ENCODE measurements at regions not wholly inside any gene's neighbourhood (a gene's known extent, or its start where the extent isn't known, plus 50 kb on each side); places are given as distances from the start of the nearest gene placed in this dataset.

DNA sequence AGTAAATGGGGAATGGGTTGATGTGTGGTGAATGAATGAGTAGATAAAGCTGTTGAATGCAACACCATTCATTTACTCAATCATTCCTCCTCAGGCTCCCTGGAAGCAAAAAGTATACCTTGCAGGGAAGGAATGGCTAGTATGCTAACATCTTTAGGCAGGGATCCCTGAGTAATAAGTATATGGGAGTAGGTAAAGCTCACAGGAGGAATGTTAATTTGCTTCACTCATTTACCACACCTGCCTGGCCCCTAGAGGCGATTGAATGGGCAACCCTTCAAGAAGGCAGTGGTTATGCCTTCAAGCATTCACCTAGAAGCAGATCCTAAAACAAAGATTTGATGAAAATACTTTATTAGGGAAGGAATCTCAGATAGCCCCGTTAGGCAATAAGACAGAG lies 208.7 kb upstream of the GADL1 start:
- TF ChIP-seq, protein P1, sequence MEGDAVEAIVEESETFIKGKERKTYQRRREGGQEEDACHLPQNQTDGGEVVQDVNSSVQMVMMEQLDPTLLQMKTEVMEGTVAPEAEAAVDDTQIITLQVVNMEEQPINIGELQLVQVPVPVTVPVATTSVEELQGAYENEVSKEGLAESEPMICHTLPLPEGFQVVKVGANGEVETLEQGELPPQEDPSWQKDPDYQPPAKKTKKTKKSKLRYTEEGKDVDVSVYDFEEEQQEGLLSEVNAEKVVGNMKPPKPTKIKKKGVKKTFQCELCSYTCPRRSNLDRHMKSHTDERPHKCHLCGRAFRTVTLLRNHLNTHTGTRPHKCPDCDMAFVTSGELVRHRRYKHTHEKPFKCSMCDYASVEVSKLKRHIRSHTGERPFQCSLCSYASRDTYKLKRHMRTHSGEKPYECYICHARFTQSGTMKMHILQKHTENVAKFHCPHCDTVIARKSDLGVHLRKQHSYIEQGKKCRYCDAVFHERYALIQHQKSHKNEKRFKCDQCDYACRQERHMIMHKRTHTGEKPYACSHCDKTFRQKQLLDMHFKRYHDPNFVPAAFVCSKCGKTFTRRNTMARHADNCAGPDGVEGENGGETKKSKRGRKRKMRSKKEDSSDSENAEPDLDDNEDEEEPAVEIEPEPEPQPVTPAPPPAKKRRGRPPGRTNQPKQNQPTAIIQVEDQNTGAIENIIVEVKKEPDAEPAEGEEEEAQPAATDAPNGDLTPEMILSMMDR (conservative IDR thresholded peaks at IDR 0.05): no peak
- no peak overlapping the region for H3T11ph ChIP-seq (ENCODE audit: low read length)
- H4K5ac ChIP-seq (ENCODE audit: insufficient read length, low read depth, low read length): no peak overlapping the region
- no peak overlapping the region for H2BK120ac ChIP-seq (ENCODE audit: low read depth, low read length, poor library complexity, severe bottlenecking)
- Mint-ChIP-seq H3K4me1 (peaks cover 8 to 15% of the 10 kb centered on the region in 2 experiments), H3K27me3 (ENCODE audit: low read depth) (no peaks in the 10 kb centered on the region; the same call in 1 of the 2 replicates), H3K36me3 (ENCODE audit: insufficient read depth in 1 of 3, low read depth in 3 of 3) (peaks cover 0 to 9% (median 6%) of the 10 kb centered on the region in 3 experiments; a peak in 5 of 7 replicates), H3K9me3 (peaks cover 8 to 10% of the 10 kb centered on the region in 2 experiments; a peak in 3 of 5 replicates), H3K4me3 (no peak overlapping the region), H3K27ac (no peak overlapping the region)
- no peak overlapping the region for H2BK12ac ChIP-seq (ENCODE audit: insufficient read length, low read depth, low read length)
- H4K20me1 ChIP-seq (ENCODE audit: control insufficient read depth, insufficient read depth, insufficient read length): no peaks in the 10 kb centered on the region
- no peak overlapping the region for H2BK15ac ChIP-seq (ENCODE audit: low read depth, low read length)
- no peaks in the 10 kb centered on the region for H3K23me2 ChIP-seq (ENCODE audit: insufficient read length, low read depth, low read length, poor library complexity, severe bottlenecking)
- no peaks in the 10 kb centered on the region for H3K4me1 ChIP-seq (ENCODE audit: insufficient read depth, low read length)
- H3K23ac ChIP-seq (ENCODE audit: insufficient read length, low read depth, low read length): no peak overlapping the region
- no peak overlapping the region for H2AFZ ChIP-seq (ENCODE audit: low read length)
- WGBS (ENCODE audit: extremely low coverage, insufficient read length, low lambda C conversion rate): no CpG with 5 or more reads among the region's 2 CpGs
- no peak overlapping the region for H3K27ac ChIP-seq (ENCODE audit: insufficient read length, low read depth, low read length)
- H2BK20ac ChIP-seq (ENCODE audit: low read depth, low read length, poor library complexity, severe bottlenecking): no peak overlapping the region
- no peaks in the 10 kb centered on the region for H3K9me3 ChIP-seq (ENCODE audit: control insufficient read depth, low read depth, low read length)
- H3K79me2 ChIP-seq (ENCODE audit: insufficient read depth, low read length): no peaks in the 10 kb centered on the region
- H3K4ac ChIP-seq (ENCODE audit: low read depth, low read length): no peak overlapping the region
- no peak overlapping the region for H3K4me2 ChIP-seq (ENCODE audit: insufficient read depth, insufficient read length, low read length)
- H2AK5ac ChIP-seq (ENCODE audit: insufficient read length, low read length): no peak overlapping the region
- no peak overlapping the region for H4K8ac ChIP-seq (replicated peaks; ENCODE audit: insufficient read length, low read depth, low read length)
- H3K27me3 ChIP-seq (ENCODE audit: insufficient read depth, low read length): no peaks in the 10 kb centered on the region
- no peak overlapping the region for H3K14ac ChIP-seq (ENCODE audit: insufficient read depth, low read length)
- H3K79me1 ChIP-seq (ENCODE audit: insufficient read depth, low read depth, low read length, poor library complexity, severe bottlenecking): no peaks in the 10 kb centered on the region
- H3K9ac ChIP-seq (ENCODE audit: extremely low read depth, insufficient read length, low read length): no peak overlapping the region
- no peak overlapping the region for H4K91ac ChIP-seq (ENCODE audit: insufficient read length, low read depth, low read length)
- no peak for DNase-seq
- H2BK5ac ChIP-seq (ENCODE audit: insufficient read length, low read length): no peak overlapping the region
- H3K56ac ChIP-seq (ENCODE audit: insufficient read length, low read depth, low read length): no peak overlapping the region
- H3K18ac ChIP-seq (ENCODE audit: insufficient read length, low read depth, low read length): no peak overlapping the region
